GM18909 (cell line): ENCODE measurements at regions not wholly inside any gene's neighbourhood (a gene's known extent, or its start where the extent isn't known, plus 50 kb on each side); places are given as distances from the start of the nearest gene placed in this dataset.

Experiments used
- ATAC-seq: cut with Tn5 transposase; IDR thresholded peaks from one replicate; pipeline ENCODE4 v1.9.1; 2021; ENCODE audit warnings: mild to moderate bottlenecking; ENCODE audit not compliant: unreplicated experiment, poor library complexity

DNA sequence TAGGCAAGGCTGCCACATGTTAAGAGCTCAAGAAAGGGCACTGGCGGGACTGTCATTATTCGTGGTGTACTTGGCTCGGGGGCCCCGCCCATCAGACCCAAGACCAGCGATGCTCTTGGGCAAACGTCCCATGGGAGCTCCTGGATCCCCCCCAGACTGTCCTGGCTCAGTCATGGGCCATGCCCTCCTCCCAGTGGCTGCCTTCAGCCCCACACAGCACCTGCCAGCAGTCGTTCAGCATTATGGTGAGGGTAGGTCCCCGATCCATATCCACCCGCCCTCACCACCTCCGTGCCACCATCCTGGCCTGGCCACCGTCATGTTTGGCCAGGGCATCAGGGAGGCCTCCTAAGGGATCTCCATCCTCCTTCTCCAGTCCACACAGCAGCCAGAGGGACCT, 51.4 kb upstream of the IQSEC1 start:
- no peak for ATAC-seq

DNA sequence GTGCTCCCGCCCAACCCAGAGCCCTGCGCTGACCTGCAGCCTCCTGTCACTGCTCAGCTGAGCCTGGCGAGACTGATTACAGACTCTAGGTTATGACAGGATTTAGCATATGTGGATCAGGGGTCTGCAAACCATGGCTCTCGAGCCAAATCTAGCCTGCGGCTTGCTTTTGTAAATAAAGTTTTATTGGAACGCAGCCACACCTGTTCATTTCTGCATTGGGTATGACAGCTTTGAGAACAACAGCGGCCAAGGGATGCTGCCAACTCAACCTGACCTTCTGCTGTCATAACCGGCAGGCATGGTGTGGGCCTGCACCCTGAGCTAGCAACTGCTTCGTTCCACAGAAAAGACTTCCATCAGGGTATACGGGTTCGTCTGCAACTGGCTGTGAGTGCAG, 50.5 kb upstream of the IQSEC1 start:
- no peak for ATAC-seq

DNA sequence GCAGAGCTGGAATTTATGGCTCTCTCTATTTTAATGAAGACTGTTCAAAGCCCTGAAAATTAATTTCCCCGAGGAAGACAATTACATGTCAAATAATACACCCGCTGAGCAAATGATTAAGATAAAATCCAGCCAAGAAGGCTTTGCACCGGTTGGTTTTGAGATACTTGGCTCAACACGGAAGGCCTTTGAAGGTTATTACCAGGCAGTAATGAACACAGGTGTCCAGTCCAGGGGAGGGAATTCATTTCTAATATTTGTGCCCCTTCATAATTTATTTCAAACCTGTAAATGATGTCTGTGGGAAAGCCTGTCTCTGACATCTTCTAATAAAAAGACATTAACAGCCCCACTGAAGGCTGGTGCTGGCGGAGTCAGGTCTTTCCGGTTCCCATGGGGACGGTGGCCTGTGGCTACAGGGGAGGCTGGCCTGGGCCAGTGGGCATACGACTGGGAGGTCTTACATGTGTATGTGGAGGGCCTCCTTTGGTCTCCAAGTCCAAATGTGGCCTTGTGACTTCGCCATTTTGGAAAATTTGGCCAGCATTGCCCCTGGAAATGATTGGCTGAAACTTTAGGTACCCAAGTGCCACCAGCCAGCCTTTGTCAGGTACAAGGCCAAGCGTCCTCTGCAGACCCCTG, 49.9 kb upstream of the IQSEC1 start:
- no peak for ATAC-seq
